Kasumi-1 (cell line): ENCODE measurements at regions not wholly inside any gene's neighbourhood (a gene's known extent, or its start where the extent isn't known, plus 50 kb on each side); places are given as distances from the start of the nearest gene placed in this dataset.
A peak's percentile ranks its signal among the peaks of the same experiment; 100 is the strongest.

Experiments used
- DNase-seq, 2 experiments: peaks; one replicate each; lab custom pipeline; 2025; lab: John Stamatoyannopoulos, UW

- DNase-seq: no peak
Observed at GRCh38 chr11:104338186-104338585, 174.2 kb upstream of the PDGFD start.

DNA sequence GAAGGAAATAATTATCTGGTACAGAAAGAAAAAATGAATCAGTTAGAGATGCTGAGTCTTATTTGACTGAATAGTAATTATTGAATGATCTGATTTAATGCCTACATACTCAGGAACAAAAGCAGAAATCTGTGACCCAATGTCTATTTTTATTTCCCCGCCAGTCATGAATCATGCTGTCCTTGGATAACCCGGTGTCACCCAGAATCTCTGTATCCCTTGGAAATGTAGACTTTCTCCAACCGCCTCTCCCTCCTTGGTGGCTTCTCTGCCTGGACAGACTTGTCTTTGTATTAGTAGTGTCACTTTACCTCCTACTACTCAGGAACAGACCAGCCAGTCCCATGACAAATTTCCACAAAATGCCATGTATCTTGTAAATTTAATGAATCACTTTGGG is 173.3 kb upstream of the PDGFD start:
- no peak for DNase-seq

DNA sequence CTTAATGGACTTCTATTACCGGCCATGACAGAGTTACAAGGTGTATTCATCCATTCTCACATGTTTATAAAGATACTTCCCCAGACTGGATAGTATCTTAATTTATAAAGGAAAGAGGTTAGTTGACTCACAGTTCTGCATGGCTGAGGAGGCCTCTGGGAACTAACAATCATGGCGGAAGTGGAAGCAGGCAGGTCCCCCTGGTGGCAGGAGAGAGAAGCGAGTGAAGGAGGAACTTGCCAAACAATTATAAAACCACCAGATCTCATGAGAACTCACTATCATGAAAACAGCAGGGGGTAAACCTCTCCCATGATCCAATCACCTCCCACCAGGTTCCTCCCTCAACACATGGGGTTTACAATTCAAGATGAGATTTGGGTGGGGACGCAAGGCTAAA is 170.0 kb upstream of the PDGFD start:
- DNase-seq: peak in 1 of 2 experiments; percentile 3

DNA sequence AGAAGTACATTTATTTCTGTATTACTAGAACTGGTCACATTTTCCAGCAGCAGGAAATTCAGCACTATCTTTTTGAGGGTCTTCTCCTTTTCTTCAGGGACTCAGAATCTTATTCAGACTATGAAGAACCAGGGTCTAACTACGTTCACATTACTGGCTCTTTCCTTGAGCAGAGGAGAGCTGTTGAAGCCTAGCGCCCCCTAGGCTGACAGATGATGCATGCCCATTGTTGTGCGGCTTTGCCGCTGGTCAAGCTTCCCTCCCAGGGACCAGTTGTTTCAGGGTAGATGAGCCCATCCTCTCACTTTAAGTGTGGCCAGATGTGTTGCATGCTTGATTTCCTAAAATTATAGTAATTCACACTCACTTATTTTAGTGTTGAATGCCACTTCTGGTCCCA is 168.2 kb upstream of the PDGFD start:
- DNase-seq: no peak

GRCh38 chr11:104329078-104329665 is 165.2 kb upstream of the PDGFD start:
- no peak for DNase-seq

DNA sequence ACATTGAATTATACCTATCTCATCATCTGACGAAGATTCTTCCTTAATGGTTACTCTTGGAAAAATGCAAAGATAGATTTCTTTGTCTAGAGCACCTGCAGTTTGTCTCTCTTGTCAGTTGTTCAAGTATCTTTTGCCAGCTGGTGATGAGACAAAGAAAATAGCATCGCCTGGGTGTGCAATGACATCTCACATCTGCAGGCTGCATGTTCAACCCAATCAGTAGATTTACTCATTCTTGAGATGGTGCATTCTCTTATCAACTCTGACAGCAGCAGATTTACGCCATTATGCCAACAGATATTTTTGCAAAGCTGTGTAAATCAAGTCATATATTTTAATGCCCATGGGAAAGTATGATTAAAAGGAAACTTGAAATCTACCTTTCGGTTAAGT is 164.6 kb upstream of the PDGFD start:
- no peak for DNase-seq

DNA sequence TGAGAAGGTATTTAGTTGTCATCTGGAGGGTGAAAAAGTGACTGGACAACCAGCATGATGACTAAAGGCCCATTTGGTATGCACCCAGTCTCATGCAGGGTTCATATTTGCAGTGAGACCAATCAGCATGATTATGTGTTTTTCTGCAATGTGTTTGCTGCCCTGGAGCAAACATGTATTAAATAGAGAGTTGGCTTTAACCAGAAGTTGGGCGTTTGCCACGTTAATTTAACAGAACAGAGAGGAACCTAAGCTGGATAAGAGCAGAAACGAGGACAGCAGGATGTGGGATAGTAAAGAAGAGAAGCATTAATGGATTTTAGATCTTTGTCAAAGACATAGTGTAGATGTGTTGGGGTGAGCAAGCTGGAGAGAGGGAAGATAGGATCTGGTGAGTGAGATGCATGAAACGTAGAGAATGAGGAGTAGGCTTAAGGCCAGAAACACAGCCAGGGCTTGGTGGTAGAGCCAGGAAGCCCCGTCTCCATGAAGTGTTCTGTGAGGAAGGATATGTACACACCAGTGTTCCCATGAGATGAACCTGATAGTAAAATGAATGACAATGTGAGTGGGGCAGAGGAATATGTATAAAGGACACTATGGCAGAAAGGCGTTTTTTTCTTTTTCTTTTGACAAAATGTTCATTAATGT is 164.0 kb upstream of the PDGFD start:
- DNase-seq: no peak

- DNase-seq: no peak
Observed at GRCh38 chr11:104325093-104325492, 161.1 kb upstream of the PDGFD start.

DNA sequence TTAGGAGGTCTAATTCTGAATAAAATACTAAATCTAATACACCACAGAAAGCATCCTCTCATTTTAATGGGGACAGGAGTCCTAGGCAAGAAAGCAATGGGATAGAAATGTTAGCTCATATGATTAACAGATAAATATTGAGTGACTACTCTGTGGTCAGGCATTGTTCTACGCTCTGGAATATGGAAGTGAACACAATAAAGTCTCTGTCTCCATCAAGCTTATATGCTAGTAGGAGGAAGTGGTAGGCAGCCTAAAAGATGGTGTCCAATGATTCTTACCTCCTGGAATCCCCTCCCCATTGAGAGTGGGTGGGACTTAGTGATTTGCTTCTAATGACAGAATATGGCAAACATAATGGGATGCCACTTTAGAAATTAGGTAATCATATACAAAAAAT is 160.3 kb upstream of the PDGFD start:
- no peak for DNase-seq

DNA sequence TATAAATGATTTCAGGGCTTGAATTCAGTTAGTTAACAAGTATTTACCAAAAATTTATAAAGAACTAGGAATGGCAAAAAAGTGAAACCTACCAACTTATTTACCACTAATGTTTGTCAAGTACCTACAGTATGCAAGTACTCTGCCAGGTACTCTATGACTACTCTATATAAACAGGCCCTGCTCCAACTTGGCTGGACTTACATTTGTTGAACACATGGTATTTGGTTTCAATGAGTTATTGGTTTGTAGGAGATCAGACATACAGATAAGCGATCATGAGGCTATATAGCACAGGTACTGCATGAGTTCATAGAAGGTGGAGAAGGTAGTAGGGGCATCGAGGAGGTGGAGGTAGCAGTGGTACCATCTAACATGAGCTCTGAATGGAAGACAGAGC is 159.9 kb upstream of the PDGFD start:
- no peak for DNase-seq

- no peak for DNase-seq
Observed at GRCh38 chr11:104322696-104323095, 158.7 kb upstream of the PDGFD start.

- no peak for DNase-seq
Observed at GRCh38 chr11:104320956-104321355, 157.0 kb upstream of the PDGFD start.

DNA sequence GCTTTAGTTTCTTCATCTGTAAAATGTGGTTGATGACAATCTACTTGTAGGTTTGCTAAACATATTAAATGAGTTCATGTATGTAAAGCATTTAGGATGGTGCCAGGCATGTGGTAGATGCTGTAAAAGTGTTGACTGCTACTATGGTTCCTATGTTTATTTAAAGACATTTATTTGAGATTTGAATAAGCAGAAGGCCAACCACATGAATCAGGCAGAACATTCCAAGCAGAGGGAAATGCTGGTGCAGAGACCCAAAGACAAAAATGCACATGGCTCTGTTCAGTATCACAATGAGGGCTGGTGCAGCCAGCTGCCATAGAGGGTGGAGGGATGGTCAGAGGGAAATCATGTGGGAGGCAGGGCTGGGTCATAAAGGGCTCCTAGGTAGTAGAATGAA is 156.2 kb upstream of the PDGFD start:
- no peak for DNase-seq

GRCh38 chr11:104319396-104319795 is 155.4 kb upstream of the PDGFD start:
- DNase-seq: no peak

DNA sequence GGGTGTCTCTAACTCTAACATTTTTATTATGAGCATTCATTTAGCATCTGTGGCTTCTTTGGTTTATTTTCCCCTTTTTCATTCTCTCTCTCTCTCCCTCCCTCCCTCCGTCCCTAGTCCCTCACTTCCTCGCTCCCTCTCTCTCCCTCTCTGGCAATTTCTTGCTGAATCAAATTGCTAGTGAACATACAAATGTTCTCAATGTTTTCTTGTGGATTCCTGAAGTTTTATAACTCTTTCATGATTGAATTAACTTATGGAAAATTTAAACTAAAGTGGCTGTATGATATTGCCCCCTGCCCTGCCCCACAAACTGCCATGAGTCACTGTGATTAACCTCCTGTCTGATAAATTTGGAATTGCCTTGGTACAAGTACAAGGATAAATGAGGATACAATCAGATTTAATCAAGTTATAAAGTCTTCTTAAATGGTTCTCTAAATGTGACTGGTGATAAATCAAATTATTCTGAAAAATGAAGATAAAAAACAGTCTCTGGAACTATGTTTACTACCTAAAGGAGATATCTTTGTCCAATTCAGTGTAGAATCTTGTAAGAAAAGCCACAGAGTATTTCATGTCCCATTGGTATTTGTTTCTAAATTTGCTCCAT is 143.0 kb upstream of the PDGFD start:
- no peak for DNase-seq

DNA sequence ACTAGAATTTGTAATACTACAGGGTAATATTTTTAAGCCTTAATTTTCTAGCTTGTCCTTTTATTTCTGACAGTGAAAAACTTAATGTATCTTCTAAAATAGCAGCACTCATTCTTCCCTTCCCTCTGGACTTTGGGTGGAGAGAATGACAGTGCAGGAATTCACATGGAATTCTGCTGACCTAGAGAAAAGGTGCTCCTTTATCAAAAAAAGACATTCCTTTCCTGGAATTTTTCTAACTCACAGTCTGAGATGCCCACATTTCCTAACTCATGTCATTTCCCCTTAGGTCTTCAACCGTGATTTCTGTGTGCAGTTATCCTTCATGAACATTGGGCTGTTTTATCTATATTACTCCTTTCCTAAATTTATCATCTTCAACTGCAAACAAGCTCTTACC is 137.8 kb upstream of the PDGFD start:
- DNase-seq: no peak

- DNase-seq: no peak
Observed at GRCh38 chr11:104291646-104292045, 127.7 kb upstream of the PDGFD start.

DNA sequence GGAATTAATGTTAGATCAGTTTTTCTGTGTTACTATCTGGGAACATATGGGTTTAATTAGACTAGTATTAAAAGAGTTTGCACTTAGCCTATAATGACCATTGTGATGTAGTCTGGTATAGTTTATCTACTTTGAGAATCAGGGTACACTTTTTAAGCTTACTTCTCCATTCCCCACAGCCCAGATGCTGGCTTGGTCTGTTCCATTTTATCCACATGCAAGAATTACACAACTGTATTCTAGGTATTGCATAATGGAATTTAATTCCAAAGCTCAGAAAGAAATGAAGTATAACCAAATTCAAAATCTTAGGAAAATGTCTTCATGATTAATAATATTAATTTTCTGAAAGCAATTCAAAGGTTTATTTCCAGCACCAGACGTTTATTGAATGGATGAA is 122.2 kb upstream of the PDGFD start:
- DNase-seq: no peak

DNA sequence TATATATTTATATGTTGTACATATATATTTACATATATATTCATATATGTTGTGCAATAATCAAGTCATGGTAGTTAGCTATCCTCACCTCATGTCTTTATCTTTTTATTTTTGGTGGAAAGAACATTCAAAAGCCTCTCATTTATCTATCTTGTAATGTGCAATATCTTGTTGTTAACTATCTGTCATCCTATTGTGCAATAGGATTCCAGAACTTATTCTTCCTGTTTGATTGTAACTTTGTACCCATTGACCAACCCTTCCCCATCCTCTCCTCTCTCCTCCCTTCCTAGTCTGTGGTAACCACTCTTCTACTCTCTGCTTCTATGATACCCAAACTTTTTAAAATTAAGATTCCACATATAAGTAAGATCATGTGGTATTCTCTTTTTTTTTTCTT is 115.6 kb upstream of the PDGFD start:
- DNase-seq: no peak

DNA sequence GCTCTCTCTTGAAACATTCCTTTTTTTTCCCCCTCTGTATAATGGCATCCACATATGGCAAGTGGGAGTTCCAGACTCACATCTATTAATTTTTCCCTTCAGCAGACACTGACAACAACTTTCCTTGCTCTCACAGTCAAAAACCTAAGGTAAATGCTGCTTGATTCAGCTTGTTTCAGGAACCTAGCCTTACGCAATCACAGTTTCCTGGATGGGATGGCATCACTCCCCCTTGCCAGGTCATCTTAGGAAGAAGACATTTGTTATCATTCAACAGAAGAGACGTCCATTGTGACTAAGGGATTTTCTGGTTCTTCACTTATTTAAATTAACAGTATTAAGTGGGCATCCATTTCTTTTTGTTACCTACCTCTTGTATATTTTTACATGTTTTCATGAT is 112.0 kb upstream of the PDGFD start:
- no peak for DNase-seq

DNA sequence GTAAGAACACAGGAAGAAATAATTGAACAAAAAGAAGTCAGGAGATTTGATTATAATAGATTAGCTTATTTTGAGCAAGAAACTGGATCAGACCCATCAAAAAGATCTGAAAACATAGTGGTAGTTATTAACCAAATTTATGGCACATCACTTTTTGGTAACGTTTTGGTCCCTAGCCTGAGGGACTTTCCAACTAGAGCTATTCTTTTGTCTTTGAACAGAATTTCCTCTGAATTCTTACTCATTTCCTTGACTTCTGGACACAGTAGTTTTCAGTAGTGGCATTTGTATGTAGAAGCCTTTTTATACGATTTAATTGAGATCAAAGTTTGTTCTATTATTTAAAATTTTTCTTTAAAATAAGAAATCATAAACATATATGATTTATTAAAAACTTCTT is 96.5 kb upstream of the PDGFD start:
- DNase-seq: no peak

- DNase-seq: no peak
Observed at GRCh38 chr11:104259121-104259610, 95.2 kb upstream of the PDGFD start.

DNA sequence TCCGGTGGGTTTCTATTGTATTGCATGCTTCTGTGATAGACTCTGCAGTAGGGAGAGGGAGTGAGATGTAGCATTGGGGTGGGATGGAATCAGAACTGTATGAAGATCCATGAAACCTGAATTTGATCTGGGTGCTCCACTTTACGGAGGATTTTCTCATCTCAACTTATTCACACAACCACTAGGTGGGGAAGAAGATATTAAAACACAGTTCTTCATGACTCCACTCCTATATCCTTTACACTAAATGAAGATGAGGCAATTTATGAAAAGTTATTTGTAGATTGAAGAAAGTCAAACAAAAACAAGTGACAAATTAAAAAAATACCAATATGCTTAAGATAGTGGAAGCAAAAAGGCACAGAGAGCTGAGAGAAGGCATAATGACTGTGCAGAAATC is 92.6 kb upstream of the PDGFD start:
- DNase-seq: peak; percentile 33 to 56

DNA sequence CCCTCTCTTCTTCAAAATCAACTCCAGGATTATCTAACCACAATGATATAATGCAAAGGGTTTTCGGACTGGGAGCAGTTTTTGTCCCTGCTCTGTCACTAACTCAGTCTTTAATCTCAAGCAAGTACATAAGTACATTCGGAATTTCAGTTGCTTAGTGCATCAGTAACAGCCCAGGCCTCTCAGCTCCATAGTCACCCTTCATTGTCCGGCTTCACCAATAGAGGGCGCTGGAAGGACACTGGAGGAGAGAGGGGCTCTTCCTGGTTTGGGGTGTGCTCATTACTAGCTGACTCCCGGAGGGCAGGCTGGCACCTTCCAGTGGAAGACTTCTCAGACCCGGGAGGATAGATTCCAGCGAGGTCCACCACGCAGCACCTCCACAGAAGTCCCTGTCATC is 90.4 kb upstream of the PDGFD start:
- peak; percentile 71 to 77 for DNase-seq
